Nephron progenitor cell (in vitro differentiated cells): ENCODE measurements at regions not wholly inside any gene's neighbourhood (a gene's known extent, or its start where the extent isn't known, plus 50 kb on each side); places are given as distances from the start of the nearest gene placed in this dataset.
A peak's percentile ranks its signal among the peaks of the same experiment; 100 is the strongest.
"Not testable (repeated sequence)": the region's sequence is repeated elsewhere in the genome, so short reads cannot be mapped to it uniquely, and the experiment has no call there.

Experiments used
- DNase-seq: peaks from one replicate; pipeline ENCODE4 v3.0.0; 2021
- H3K27ac Mint-ChIP-seq: 2 replicates; pipeline ENCODE4 v1.8.0; 2021; ENCODE audit warnings: mild to moderate bottlenecking, moderate library complexity, mixed read lengths
- H3K27me3 Mint-ChIP-seq: 2 replicates; pipeline ENCODE4 v1.8.0; 2021; ENCODE audit warnings: mild to moderate bottlenecking, low read depth, mixed read lengths; ENCODE audit not compliant: poor library complexity
- H3K36me3 Mint-ChIP-seq: 2 replicates; pipeline ENCODE4 v1.8.0; 2021; ENCODE audit warnings: low read depth, mixed read lengths
- H3K4me1 Mint-ChIP-seq: 2 replicates; pipeline ENCODE4 v1.8.0; 2021; ENCODE audit warnings: mixed read lengths
- H3K4me3 Mint-ChIP-seq: 2 replicates; pipeline ENCODE4 v1.8.0; 2021; ENCODE audit warnings: mild to moderate bottlenecking, moderate library complexity, mixed read lengths
- H3K9me3 Mint-ChIP-seq: 2 replicates; pipeline ENCODE4 v1.8.0; 2021; ENCODE audit warnings: mild to moderate bottlenecking, moderate library complexity, mixed read lengths
- TF ChIP-seq, protein P1 (sequence below): fragments of 200-600 bp; sonication (generic); IDR thresholded peaks from 2 replicates; pipeline ENCODE4 v1.5.0; 2021; ENCODE audit warnings: antibody characterized with exemption

DNA sequence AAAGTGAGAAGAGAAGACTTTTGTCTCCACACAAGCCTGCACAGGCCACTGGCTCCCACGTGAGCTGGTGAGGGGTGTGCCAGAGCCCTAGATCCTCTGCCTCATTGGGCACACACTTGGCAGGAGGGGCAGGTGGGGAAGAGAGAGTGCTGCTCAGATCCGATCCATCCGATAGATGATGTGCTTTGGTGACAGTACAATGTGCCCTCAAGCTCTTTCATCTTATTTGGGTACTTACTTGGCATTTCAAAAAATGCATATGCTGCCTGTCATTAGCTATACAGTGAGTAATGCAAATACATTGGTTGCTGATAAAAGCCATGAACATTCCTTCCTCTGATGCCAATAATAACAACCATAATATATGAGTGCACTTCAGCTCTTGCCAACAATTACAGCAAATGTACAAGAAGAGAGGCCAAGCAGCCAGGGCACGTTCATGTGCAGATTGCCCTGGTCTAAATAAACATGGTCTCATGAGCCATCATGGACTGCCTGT lies 255.3 kb downstream of the VAPA start:
- Mint-ChIP-seq H3K9me3 (peaks cover 1% of the 10 kb centered on the region), H3K4me3 (no peak overlapping the region), H3K4me1 (peaks cover 35% of the 10 kb centered on the region), H3K27me3 (no peaks in the 10 kb centered on the region), H3K36me3 (no peaks in the 10 kb centered on the region), H3K27ac (no peak overlapping the region)
- no peak for DNase-seq
- TF ChIP-seq, protein P1, sequence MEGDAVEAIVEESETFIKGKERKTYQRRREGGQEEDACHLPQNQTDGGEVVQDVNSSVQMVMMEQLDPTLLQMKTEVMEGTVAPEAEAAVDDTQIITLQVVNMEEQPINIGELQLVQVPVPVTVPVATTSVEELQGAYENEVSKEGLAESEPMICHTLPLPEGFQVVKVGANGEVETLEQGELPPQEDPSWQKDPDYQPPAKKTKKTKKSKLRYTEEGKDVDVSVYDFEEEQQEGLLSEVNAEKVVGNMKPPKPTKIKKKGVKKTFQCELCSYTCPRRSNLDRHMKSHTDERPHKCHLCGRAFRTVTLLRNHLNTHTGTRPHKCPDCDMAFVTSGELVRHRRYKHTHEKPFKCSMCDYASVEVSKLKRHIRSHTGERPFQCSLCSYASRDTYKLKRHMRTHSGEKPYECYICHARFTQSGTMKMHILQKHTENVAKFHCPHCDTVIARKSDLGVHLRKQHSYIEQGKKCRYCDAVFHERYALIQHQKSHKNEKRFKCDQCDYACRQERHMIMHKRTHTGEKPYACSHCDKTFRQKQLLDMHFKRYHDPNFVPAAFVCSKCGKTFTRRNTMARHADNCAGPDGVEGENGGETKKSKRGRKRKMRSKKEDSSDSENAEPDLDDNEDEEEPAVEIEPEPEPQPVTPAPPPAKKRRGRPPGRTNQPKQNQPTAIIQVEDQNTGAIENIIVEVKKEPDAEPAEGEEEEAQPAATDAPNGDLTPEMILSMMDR = no peak

- Mint-ChIP-seq H3K27me3 (no peaks in the 10 kb centered on the region), H3K4me3 (no peak overlapping the region), H3K9me3 (peaks cover 8% of the 10 kb centered on the region), H3K27ac (no peak overlapping the region), H3K36me3 (no peaks in the 10 kb centered on the region), H3K4me1 (peaks cover 30% of the 10 kb centered on the region)
- TF ChIP-seq, protein P1 = no peak
- no peak for DNase-seq
Measured at GRCh38 chr18:10169814-10170213, 256.0 kb downstream of the VAPA start.

DNA sequence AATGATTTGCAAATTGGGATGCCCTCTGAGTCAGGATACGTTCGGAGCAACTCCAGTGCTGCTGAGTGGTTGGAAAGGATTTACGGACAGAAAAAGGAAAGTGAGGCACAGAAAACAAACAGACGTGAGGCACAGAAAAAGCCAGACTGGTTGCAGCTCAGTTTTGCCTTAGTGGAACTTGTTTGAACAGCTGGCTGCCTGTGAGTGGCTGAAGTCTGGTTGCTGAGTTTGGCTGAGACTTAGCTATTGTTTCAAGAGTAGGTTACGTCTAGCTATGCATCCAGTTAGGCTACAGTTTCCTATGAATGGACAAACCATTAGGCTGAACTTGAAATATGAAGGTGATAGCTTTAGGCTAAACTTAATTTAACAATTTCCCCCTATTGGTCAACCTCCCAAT lies 256.6 kb downstream of the VAPA start:
- H3K4me1 Mint-ChIP-seq = peaks cover 25% of the 10 kb centered on the region
- H3K4me3 Mint-ChIP-seq = no peak overlapping the region
- no peak overlapping the region for H3K27ac Mint-ChIP-seq
- H3K27me3 Mint-ChIP-seq = no peaks in the 10 kb centered on the region
- TF ChIP-seq, protein P1 = no peak
- peaks cover 14% of the 10 kb centered on the region for H3K9me3 Mint-ChIP-seq
- DNase-seq = no peak
- no peaks in the 10 kb centered on the region for H3K36me3 Mint-ChIP-seq

- H3K27ac Mint-ChIP-seq, H3K36me3 Mint-ChIP-seq, DNase-seq, H3K4me3 Mint-ChIP-seq, H3K4me1 Mint-ChIP-seq, H3K27me3 Mint-ChIP-seq: not testable (repeated sequence)
- peaks cover 47% of the 10 kb centered on the region for H3K9me3 Mint-ChIP-seq
Measured at GRCh38 chr18:10175333-10175732, 261.5 kb downstream of the VAPA start.

GRCh38 chr18:10179326-10179725 lies 265.5 kb downstream of the VAPA start:
- not testable (repeated sequence) for H3K4me1 Mint-ChIP-seq, DNase-seq, H3K4me3 Mint-ChIP-seq, H3K27ac Mint-ChIP-seq, H3K27me3 Mint-ChIP-seq, H3K36me3 Mint-ChIP-seq
- peaks cover 58% of the 10 kb centered on the region for H3K9me3 Mint-ChIP-seq

GRCh38 chr18:10182009-10182624 lies 268.3 kb downstream of the VAPA start:
- no peak for DNase-seq
- Mint-ChIP-seq H3K9me3 (peaks cover 58% of the 10 kb centered on the region), H3K27ac (peak overlapping the region; percentile 51), H3K4me3 (no peak overlapping the region), H3K36me3 (peaks cover 5% of the 10 kb centered on the region), H3K4me1 (peaks cover 7% of the 10 kb centered on the region), H3K27me3 (no peaks in the 10 kb centered on the region)
- TF ChIP-seq, protein P1 = no peak

DNA sequence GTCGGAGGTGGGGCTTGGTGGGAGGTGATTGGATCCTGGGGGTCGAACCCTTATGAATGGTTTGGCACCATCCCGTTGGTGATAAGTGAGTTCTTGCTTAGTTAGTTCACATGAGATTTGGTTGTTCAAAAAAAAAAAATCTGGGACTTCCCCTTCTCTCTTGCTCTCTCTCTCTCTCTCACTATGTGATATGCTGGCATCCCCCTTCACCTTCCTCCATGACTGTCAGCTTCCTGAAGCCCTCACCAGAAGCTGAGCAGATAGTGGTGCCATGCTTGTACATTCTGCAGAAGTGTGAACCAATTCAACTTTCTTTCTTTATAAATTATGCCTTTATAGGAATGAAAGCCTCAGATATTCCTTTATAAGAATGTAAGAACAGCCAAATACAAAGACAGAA lies 269.7 kb upstream of the APCDD1 start:
- Mint-ChIP-seq H3K27ac (no peak overlapping the region), H3K27me3 (no peaks in the 10 kb centered on the region), H3K4me3 (no peak overlapping the region), H3K9me3 (peaks cover 47% of the 10 kb centered on the region), H3K36me3 (no peaks in the 10 kb centered on the region), H3K4me1 (peaks cover 19% of the 10 kb centered on the region)
- TF ChIP-seq, protein P1 = no peak
- no peak for DNase-seq
